GM18858 (cell line): ENCODE measurements at regions not wholly inside any gene's neighbourhood (a gene's known extent, or its start where the extent isn't known, plus 50 kb on each side); places are given as distances from the start of the nearest gene placed in this dataset.

ENCODE experiments used
- ATAC-seq: cut with Tn5 transposase; IDR thresholded peaks from one replicate; pipeline ENCODE4 v1.9.1; 2021; ENCODE audit not compliant: unreplicated experiment

- no peak for ATAC-seq
Measured at GRCh38 chr2:43057742-43058725, 168.4 kb downstream of the ZFP36L2 start.

DNA sequence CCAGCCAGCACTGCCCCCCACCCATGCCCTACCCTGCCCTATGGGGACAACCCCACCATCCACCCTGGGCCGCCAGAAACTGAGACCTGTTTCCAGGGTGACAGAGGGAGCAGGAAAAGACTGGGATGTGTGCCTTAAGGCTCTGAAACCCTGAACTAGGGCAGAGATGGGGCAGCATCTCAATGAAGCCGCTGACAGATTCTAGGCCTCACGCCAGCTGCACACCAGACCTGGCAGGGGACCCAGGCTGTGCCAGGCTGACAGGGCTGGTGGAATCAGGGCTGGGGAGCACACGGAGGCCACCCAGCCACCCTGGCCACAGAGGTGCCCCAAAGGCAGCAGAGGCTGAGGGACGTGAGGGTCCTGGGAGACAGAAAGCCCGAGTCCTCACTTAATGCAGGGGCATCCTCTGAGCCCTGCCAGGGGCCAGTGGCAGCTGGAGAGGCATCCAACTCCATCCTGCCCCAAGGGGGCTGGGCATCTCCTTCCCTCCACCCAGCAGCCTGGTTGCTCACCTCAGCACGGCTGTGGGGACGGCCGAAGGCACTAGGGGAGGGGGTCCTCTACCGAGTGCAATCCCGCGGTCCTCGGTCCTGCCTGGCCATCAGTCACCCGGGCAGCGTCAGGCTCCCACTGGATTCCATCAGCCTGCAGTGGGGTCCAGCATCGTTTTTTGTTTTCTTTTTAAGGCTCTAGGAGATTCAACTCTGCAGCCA lies 169.2 kb downstream of the ZFP36L2 start:
- no peak for ATAC-seq

- ATAC-seq: no peak
Measured at GRCh38 chr2:43055985-43056384, 170.4 kb downstream of the ZFP36L2 start.

DNA sequence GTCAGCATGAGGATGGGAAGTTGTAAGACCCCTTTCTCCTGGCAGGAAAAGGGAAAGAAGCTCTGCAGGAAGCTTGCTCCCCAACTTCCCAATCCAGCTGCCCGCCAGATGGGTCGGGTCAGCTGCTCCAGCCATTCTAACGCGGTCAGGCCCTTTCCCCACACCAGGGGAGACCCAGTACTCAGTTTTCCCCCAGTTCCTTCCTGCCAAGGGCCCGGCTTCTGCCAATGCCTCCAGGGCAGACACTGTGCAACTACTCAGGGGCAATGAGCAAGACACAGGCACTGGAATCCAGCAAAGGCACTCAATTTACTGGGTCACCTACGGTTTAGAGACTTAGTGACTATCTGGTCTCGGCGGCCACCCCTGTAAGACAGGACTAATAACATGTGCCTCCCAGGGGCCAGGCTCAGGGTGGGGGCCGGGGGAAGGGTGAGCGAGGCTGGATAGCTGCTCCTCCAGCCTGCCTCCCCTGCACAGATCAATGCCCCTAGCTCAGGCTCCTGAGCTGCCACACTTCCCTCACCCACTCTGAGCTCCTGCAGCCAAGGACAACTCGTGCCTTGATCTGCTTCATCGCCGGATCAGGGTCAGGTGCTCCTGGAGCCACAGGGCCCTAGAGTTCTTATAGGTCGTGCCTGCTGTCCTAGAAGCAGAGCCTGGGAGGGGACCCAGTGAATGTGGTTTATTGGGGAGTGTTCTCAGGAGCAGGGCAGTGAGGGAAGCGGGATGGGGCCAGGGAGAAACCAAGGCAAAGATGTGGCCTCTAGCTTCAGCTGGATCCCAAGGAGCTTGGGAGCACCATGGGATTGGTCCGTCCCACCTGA lies 171.1 kb downstream of the ZFP36L2 start:
- ATAC-seq: no peak

DNA sequence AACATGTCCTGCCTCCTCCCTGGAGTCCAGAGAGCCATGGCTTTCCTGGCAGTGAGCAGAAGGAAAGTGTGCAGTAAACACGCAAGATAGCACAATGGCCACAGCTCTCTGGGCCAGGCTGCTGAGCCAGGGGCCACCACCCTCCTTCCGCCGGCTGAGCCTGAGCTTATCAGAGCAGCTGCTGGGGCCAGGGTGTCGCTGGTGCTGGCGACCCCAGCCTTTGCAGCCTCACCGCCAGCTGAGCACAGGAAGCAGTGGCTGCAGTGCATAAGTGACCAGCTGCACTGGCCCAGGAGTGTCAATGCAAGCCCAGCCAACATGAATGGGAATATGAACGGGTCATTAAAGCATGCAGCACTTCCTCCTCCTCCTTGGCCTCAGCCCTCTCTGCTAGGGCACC lies 172.0 kb downstream of the ZFP36L2 start:
- no peak for ATAC-seq

DNA sequence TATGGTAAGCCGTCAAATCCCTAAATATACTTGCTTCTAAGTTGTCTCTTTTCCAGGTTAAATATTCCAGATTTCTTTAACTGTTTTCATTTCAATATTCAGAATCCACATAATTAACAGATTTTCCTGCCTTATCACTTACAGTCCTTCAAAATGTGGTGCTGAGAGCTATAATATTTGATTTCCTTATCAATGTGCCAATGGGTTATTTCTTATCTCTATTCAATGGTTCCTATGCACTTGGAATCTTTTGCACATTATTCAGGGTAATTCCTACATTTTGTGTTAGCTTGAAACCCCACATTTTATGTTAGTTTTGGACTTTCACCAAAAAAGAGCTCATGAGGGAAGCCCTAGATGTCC lies 173.5 kb downstream of the ZFP36L2 start:
- no peak for ATAC-seq

GRCh38 chr2:43052204-43052943 lies 174.0 kb downstream of the ZFP36L2 start:
- no peak for ATAC-seq

- no peak for ATAC-seq
Measured at GRCh38 chr2:43051338-43051737, 175.1 kb downstream of the ZFP36L2 start.

DNA sequence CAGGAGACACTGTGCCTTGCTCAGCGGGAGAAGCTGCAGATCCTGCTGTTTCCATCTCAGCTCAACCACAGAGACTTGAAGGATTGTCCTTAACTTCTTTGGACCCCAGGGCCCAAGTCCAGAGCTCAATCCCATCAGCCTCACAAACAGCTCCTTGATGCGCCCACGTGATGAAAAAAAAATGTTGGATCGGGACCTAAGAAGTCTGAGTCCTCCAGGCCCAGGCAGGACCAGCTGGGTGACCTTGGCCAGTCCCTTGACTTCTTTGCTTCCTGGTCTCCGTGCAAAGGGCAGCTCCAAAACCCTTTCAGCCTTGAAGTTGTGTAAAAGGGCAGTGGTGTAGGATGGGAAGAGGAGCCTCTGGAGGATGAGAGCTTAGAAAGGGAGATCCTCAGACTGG lies 175.5 kb downstream of the ZFP36L2 start:
- ATAC-seq: no peak

DNA sequence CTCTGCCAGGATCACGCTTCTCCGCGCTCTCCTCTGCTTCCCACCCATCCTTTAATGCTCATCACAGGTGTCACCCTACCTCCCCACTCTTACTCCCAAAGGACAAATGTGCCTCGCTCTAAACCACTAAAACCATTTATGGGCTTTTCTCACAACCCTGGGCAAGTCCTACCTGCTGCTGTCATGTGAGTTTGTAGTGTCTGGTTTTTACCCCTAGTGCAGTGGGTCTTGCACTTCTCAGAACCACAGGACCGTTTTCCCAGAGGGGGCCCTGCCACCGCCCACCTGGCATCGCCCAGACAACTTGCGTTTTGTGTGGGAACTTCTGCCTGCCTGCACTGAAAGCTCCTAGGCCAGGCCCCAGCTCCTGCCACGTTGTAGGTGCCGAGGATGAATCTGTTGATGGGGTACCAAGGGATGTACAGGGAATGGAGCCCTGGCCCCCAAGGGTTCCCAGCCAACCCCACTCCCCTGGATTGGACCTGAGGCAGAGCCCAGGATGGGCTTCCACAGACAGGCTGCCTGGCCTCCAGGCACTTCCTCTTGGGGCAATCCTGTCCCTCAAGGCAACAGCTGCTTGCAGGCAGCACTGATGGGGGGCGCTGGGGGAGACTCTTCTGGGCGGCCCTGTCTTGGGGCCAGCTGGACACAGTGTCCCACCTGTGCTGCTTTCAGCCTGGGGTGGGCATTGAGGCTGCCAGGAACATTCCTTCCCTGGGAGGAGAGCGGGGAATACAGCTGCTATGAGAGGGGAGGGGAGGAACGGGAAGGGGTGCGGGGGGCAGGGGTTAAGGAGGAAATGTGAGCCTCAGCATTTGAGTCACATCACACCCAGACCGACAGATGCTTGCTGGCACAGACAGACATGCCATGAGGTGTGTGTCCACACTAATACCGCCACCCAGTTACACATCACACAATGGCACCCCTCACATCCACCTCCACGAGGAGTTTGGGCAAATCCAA lies 176.3 kb downstream of the ZFP36L2 start:
- no peak for ATAC-seq

DNA sequence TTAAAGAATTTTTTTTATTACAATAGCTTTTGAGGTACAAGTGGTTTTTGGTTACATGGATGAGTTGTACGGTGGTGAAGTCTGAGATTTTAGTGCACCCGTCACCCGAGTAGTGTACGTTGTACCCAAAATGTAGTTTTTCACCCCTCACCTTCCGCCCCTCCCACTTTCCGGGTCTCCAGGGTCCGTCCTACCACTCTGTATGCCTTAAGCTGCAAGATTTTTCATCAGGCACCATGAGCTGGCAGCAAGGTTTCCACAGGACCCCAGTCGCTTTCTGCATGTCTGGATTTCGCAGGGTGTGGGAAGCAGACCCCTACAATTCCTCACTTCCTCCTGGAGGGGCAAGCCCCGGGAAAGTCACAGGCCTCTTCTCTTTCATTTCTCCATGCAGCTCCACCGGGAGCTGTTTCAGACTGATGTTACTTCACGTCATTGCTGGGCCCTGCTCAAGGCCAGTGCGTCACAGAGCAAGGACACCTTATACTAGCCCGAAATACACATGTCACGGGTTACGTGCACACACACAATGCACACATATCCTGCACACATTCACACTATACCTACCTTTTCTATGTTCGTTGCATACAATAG lies 179.1 kb downstream of the ZFP36L2 start:
- no peak for ATAC-seq

- no peak for ATAC-seq
Measured at GRCh38 chr2:43045866-43046265, 180.5 kb downstream of the ZFP36L2 start.

DNA sequence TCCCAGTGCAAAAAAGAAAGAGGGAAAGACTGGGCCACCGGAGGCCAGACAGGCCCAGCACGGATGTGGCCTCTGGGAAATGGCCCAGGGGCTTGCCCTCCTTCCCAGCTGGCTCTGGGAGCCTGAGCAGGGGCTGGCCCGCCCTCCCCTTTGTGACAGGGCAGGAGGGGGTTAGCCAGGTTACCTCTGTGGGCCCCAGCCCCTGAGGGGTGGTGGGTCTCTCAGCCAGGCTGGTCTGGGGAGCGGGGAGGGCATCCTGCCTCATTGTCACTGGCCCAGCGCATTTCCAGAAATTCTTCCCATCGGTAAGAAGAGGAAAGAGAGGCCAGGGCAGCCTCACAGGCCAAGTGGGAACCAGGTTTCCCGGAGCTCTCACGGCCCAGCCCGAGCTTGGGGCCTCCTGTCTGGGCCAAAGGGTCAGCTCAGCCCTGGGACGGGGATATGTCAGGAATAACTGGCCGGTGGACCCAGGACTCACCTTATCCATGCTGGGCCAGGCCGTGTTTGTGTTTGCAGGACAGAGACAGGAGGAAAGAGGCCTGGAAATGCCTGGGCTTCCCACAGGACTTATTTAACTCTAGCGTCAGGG lies 182.2 kb downstream of the ZFP36L2 start:
- ATAC-seq: no peak

DNA sequence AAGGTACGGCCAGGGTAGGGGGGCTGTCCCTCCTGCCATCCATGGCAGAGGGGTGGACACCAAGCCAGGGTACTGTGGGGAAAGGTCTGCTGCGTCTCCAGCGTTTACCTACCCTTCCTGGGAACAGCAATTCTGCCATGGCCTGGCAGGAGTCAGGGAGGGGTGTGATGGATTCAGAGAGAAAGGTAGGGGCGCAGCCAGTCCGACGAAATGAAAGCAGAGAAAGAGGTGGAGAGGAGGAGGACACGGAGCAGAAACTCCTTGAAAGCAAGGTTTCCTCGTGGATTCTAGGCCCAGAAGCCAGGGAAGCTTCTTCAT lies 182.9 kb downstream of the ZFP36L2 start:
- no peak for ATAC-seq

DNA sequence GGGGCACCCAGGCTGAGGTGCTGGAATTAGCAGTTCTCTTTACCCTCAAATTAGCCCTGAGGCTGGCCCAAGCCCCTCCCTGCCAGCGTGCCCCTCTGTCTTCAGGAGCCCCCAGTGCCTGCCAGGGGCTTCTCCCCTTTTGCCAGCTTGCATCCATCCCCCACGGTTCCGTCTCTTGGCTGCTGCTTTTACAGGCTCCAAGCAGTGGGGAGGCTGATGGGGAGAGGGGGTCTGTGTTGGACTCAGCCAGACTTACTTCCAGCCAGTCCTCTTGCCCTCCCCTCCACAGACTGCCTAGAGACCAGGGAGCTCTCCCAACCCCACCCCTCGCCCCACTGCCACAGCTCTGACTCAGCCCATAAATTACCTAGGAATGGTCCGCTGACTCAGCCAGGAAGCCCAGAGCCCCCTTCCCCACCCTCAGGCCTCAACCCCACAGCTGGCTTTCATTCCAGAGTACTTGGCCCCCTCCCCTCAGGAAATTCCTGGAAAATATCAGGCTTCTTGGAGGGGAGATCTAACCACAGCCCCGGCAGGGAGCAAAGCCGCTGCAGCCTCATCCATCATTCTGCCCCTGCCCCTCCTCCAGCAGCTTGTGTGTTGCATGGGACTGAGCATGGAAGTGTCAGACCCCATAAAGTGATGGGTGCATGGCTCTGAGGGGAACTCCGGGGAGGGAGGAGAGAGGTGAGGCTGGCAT lies 184.6 kb downstream of the ZFP36L2 start:
- no peak for ATAC-seq

DNA sequence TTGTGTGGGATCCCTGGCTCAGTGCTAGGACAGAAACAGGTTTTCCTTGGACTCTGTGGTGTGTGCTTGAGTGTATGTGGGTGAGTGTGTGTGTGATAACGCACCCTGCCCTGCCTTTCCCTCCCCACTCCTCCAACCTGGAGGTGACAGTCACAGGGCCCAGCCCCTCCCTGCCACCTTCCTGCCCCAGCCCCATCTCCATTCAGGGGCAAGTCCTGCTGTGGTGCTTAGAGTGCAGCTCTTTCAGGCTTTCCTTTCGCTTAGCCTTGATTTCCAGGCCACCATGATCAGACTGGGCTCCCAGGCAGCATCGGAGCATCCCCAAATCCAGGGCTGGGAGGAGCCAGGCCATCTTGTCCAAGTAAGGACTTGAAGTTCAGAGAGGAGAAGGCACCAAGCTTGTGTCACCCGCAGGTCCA lies 185.2 kb downstream of the ZFP36L2 start:
- ATAC-seq: no peak

DNA sequence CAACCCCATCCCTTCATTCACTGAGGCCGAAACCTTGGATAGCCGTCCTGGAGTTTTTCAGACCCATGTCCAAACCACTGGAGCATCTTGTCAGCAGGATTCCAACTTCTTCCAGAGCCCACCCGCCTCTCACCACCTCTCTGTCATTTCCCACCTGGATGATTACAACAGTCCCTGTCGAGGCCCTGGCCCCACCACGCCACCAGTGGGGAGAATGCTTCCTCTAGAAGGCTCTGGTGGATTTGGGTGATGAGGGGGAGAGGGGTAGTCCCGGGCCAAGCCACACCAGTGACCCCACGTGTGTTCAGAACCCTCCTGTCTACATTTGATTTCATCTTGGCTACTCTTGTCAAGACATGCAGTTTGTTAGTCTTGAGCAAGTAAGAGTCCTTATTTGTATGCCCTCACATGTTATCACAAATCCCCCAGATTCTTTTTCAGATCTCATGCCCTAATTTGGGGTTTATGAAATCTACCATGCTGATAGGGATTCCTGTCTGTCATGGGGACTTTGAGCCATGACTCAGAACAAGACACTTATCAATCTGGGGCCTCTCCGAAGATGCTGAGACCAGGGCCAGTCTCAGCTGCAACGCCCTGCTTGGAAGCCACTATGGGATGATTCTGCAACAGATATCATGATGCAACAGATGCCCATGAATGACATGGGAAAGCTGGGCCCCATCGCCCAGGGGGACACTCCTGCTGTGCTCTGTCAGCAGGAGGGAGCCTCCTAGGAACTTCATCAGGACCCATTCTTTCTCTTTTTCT lies 186.1 kb downstream of the ZFP36L2 start:
- ATAC-seq: no peak
